HT1080 (cell line): ENCODE measurements at regions not wholly inside any gene's neighbourhood (a gene's known extent, or its start where the extent isn't known, plus 50 kb on each side); places are given as distances from the start of the nearest gene placed in this dataset. TPM values are rescaled to one million over a fixed set of nuclear protein-coding genes. Genes with fewer than 3 reads are reported as not detected.

Experiments used
- small RNA-seq: library from RNA; depleted of rRNA; stranded (forward); fragments of <200 nt; gene quantifications from one replicate; pipeline ENCODE3, GENCODE V24; 2014

Small RNAs in the stretch of these regions (small RNA-seq; reads per million reads assigned to genes)
- not detected for gene RPL38P3
